T1000 (cell line): ENCODE measurements at regions not wholly inside any gene's neighbourhood (a gene's known extent, or its start where the extent isn't known, plus 50 kb on each side); places are given as distances from the start of the nearest gene placed in this dataset.
"Not testable (repeated sequence)": the region's sequence is repeated elsewhere in the genome, so short reads cannot be mapped to it uniquely, and the experiment has no call there.

Experiments used
- DNase-seq: peaks from one replicate; lab custom pipeline; 2025; ENCODE audit warnings: mixed read lengths; lab: John Stamatoyannopoulos, UW

GRCh38 chr13:82206241-82206640, 1676.0 kb downstream of the SLITRK1 start:
- DNase-seq: no peak

GRCh38 chr13:82202398-82202797, 1679.9 kb downstream of the SLITRK1 start:
- no peak for DNase-seq

GRCh38 chr13:82196087-82196486, 1686.2 kb downstream of the SLITRK1 start:
- DNase-seq: no peak

- no peak for DNase-seq
Observed at GRCh38 chr13:82187227-82187626, 1695.0 kb downstream of the SLITRK1 start.

- DNase-seq: no peak
Observed at GRCh38 chr13:82176751-82177150, 1705.5 kb downstream of the SLITRK1 start.

- no peak for DNase-seq
Observed at GRCh38 chr13:82165396-82166174, 1716.7 kb downstream of the SLITRK1 start.

- DNase-seq: not testable (repeated sequence)
Observed at GRCh38 chr13:82164780-82165395, 1717.4 kb downstream of the SLITRK1 start.

- DNase-seq: no peak
Observed at GRCh38 chr13:82147526-82147925, 1734.7 kb downstream of the SLITRK1 start.

- DNase-seq: no peak
Observed at GRCh38 chr13:82136880-82137279, 1745.4 kb downstream of the SLITRK1 start.

- no peak for DNase-seq
Observed at GRCh38 chr13:82129281-82129680, 1753.0 kb downstream of the SLITRK1 start.

GRCh38 chr13:82118589-82118988, 1763.7 kb downstream of the SLITRK1 start:
- no peak for DNase-seq

- DNase-seq: no peak
Observed at GRCh38 chr13:82116422-82116989, 1765.8 kb downstream of the SLITRK1 start.

GRCh38 chr13:82115391-82115790, 1766.9 kb downstream of the SLITRK1 start:
- no peak for DNase-seq

GRCh38 chr13:82096256-82096655, 1755.3 kb upstream of the SPRY2 start:
- DNase-seq: no peak

GRCh38 chr13:82092312-82092711, 1751.4 kb upstream of the SPRY2 start:
- no peak for DNase-seq

GRCh38 chr13:82088781-82089180, 1747.9 kb upstream of the SPRY2 start:
- no peak for DNase-seq

GRCh38 chr13:82076496-82076895, 1735.6 kb upstream of the SPRY2 start:
- DNase-seq: no peak

- DNase-seq: no peak
Observed at GRCh38 chr13:82070416-82070815, 1729.5 kb upstream of the SPRY2 start.

GRCh38 chr13:82062772-82063171, 1721.8 kb upstream of the SPRY2 start:
- no peak for DNase-seq

- DNase-seq: no peak
Observed at GRCh38 chr13:82058364-82058763, 1717.4 kb upstream of the SPRY2 start.

GRCh38 chr13:82045316-82045715, 1704.4 kb upstream of the SPRY2 start:
- not testable (repeated sequence) for DNase-seq

- no peak for DNase-seq
Observed at GRCh38 chr13:82036602-82037001, 1695.7 kb upstream of the SPRY2 start.

- no peak for DNase-seq
Observed at GRCh38 chr13:82011355-82011754, 1670.4 kb upstream of the SPRY2 start.
